NT2/D1 (cell line): ENCODE measurements at regions not wholly inside any gene's neighbourhood (a gene's known extent, or its start where the extent isn't known, plus 50 kb on each side); places are given as distances from the start of the nearest gene placed in this dataset.
"Not testable (repeated sequence)": the region's sequence is repeated elsewhere in the genome, so short reads cannot be mapped to it uniquely, and the experiment has no call there.

Experiments
- DNase-seq: peaks from one replicate; pipeline ENCODE4 v3.0.0-alpha.2; 2011; ENCODE audit warnings: low read depth, low spot score
- H3K27me3 ChIP-seq: 2 replicates; pipeline ENCODE4 v1.6.0; 2011; ENCODE audit warnings: mild to moderate bottlenecking; ENCODE audit not compliant: insufficient read length, insufficient read depth
- H3K36me3 ChIP-seq: 2 replicates; pipeline ENCODE4 v1.6.1; 2011; ENCODE audit warnings: mild to moderate bottlenecking, low read length, mixed read lengths; ENCODE audit not compliant: insufficient read depth, insufficient read length
- H3K4me1 ChIP-seq: 2 replicates; pipeline ENCODE4 v1.5.1; 2011; ENCODE audit not compliant: insufficient read depth, insufficient read length
- H3K4me3 ChIP-seq: 2 replicates; pipeline ENCODE4 v1.5.1; 2011; ENCODE audit warnings: low read depth; ENCODE audit not compliant: insufficient read length
- H3K9ac ChIP-seq: 2 replicates; pipeline ENCODE4 v1.6.0; 2011; ENCODE audit warnings: low read depth; ENCODE audit not compliant: insufficient read length
- H3K9me3 ChIP-seq: 2 replicates; pipeline ENCODE4 v1.5.1; 2011; ENCODE audit warnings: mild to moderate bottlenecking, low read length; ENCODE audit not compliant: insufficient read depth
- SUZ12 ChIP-seq: IDR thresholded peaks from 2 replicates; pipeline ENCODE4 v1.6.1; 2011; ENCODE audit not compliant: insufficient read length, insufficient read depth; ENCODE audit errors: extremely low read depth
- YY1 ChIP-seq: IDR thresholded peaks from 2 replicates; pipeline ENCODE4 v1.6.1; 2011; ENCODE audit not compliant: insufficient read length, insufficient read depth
- ZNF274 ChIP-seq: IDR thresholded peaks from 2 replicates; pipeline ENCODE4 v1.6.1; 2011; ENCODE audit warnings: mild to moderate bottlenecking, low read depth, low read length

GRCh38 chr11:121866754-121867153 is 249.3 kb downstream of the BLID start:
- H3K4me1 ChIP-seq, result no peaks in the 10 kb centered on the region
- no peaks in the 10 kb centered on the region for H3K9me3 ChIP-seq
- no peak for DNase-seq
- no peak overlapping the region for H3K9ac ChIP-seq
- H3K4me3 ChIP-seq, result no peak overlapping the region
- H3K36me3 ChIP-seq, result no peaks in the 10 kb centered on the region
- no peak for TF ChIP-seq YY1
- TF ChIP-seq ZNF274, result no peak
- TF ChIP-seq SUZ12, result no peak
- H3K27me3 ChIP-seq, result no peaks in the 10 kb centered on the region

DNA sequence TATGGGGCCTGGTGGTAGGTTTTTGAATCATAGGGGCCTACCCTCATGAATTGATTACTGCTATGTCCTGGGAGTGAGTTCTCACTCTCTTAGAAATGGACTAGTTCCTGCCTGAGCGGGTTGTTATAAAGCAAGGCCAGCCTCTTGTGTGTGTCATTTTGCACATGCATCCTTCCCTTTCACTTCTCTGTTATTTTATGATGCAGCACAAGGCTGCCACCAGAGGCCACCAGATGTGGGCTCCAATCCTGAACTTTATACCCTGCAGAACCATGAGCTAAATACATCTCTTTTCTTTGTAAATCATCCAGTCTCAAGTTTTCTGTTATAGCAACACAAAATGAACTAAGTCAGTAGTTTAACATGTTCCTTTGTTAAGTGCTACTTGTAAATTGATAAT is 251.4 kb downstream of the BLID start:
- no peaks in the 10 kb centered on the region for H3K36me3 ChIP-seq
- H3K4me3 ChIP-seq, result no peak overlapping the region
- no peak overlapping the region for H3K9ac ChIP-seq
- TF ChIP-seq ZNF274 (no peak), YY1 (no peak), SUZ12 (no peak)
- no peaks in the 10 kb centered on the region for H3K4me1 ChIP-seq
- H3K27me3 ChIP-seq, result no peaks in the 10 kb centered on the region
- H3K9me3 ChIP-seq, result no peaks in the 10 kb centered on the region
- DNase-seq, result no peak

DNA sequence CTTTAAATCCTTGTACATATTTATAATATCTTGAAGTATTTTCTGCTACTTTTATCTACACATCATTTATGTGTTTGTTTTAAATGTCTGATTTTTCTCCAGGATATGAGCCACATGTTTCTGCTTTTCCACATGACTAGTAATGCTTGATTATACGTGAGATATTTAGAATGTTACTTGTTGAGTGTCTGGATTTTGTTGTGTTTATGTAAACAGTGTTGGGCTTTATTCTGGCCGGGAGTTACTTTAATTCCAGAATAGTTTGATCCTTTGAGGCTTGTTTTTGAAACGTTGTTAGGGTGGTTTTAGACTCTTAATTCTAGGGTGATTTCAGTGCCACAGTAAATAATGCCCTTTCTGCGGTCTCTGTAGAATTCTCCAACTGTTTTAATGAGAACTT is 252.9 kb downstream of the BLID start:
- DNase-seq, result no peak
- Histone ChIP-seq H3K4me3 (no peak overlapping the region), H3K9ac (no peak overlapping the region), H3K4me1 (no peaks in the 10 kb centered on the region), H3K9me3 (no peaks in the 10 kb centered on the region), H3K27me3 (no peaks in the 10 kb centered on the region), H3K36me3 (no peaks in the 10 kb centered on the region)
- TF ChIP-seq ZNF274 (no peak), YY1 (no peak), SUZ12 (no peak)

- DNase-seq, result not testable (repeated sequence)
Measured at GRCh38 chr11:121855138-121855537, 260.9 kb downstream of the BLID start.

GRCh38 chr11:121844016-121844415 is 272.0 kb downstream of the BLID start:
- no peaks in the 10 kb centered on the region for H3K4me1 ChIP-seq
- H3K4me3 ChIP-seq, result no peak overlapping the region
- H3K9ac ChIP-seq, result no peak overlapping the region
- TF ChIP-seq YY1, result no peak
- H3K36me3 ChIP-seq, result no peaks in the 10 kb centered on the region
- no peaks in the 10 kb centered on the region for H3K9me3 ChIP-seq
- no peak for DNase-seq
- H3K27me3 ChIP-seq, result no peaks in the 10 kb centered on the region

More at GRCh38 chr11:121855138-121855537, 260.9 kb downstream of the BLID start:
- H3K9ac ChIP-seq, H3K36me3 ChIP-seq, H3K4me1 ChIP-seq, H3K27me3 ChIP-seq, H3K4me3 ChIP-seq, H3K9me3 ChIP-seq: not testable (repeated sequence)

DNA sequence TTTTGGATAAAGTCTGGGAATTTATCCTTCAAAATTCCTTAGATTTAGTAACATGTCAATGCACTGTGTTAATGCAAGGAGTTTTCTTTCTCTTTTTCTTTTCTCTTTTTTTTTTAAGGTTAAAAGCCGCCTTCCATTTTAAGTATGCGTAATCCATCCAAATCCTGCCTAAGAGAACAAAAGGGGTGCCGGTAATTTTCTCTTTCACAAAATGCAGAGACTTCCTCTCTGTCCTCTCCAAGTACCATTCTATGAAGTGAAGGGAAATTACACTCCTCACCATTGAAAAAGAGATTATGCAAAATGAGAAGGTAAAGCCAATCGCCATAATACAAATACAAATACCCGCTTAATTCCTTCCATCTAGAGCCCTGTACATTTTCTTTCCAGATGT is 273.8 kb downstream of the BLID start:
- Histone ChIP-seq H3K27me3 (no peaks in the 10 kb centered on the region), H3K4me1 (no peaks in the 10 kb centered on the region), H3K36me3 (no peaks in the 10 kb centered on the region), H3K4me3 (no peak overlapping the region), H3K9me3 (no peaks in the 10 kb centered on the region), H3K9ac (no peak overlapping the region)
- DNase-seq, result no peak
- TF ChIP-seq SUZ12 (no peak), YY1 (no peak), ZNF274 (no peak)

GRCh38 chr11:121841487-121842191 is 274.4 kb downstream of the BLID start:
- Histone ChIP-seq H3K9ac (no peak overlapping the region), H3K36me3 (no peaks in the 10 kb centered on the region), H3K27me3 (no peaks in the 10 kb centered on the region), H3K9me3 (no peaks in the 10 kb centered on the region), H3K4me1 (no peaks in the 10 kb centered on the region), H3K4me3 (no peak overlapping the region)
- TF ChIP-seq YY1 (no peak), SUZ12 (no peak), ZNF274 (no peak)
- peak; percentile 5 for DNase-seq

DNA sequence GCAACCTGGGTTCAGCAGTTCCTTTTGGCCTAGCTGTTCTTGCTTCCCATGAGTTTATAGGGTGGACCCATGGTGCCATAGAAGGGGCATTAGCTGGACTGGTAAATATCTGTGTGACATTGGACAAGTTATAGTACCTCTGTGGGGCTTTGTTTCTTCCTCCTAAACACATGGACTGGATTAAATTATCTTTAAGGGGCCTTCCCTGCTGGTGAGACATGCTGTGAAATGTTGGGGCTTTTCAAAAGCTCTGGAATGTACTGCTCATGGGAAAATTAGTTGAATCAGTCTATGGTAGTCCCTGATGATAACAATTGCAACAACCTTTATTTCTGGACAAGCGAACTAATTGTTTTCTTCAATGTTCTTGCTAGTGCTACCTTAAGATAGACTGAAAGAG is 276.2 kb downstream of the BLID start:
- Histone ChIP-seq H3K9me3 (no peaks in the 10 kb centered on the region), H3K4me1 (no peaks in the 10 kb centered on the region), H3K36me3 (no peaks in the 10 kb centered on the region), H3K9ac (no peak overlapping the region), H3K4me3 (no peak overlapping the region), H3K27me3 (no peaks in the 10 kb centered on the region)
- no peak for DNase-seq
- TF ChIP-seq YY1, result no peak
